HCT116 (cell line): ENCODE measurements at regions not wholly inside any gene's neighbourhood (a gene's known extent, or its start where the extent isn't known, plus 50 kb on each side); places are given as distances from the start of the nearest gene placed in this dataset.

ENCODE experiments used
- ATAC-seq: fragments of 200-7000 bp; cut with Tn5 transposase; 2 replicates; pipeline ENCODE4 v1.9.1; 2020; ENCODE audit warnings: mild to moderate bottlenecking, moderate library complexity
- BruUV-seq: library from RNA; stranded (reverse); fragments of 400-500 nt; replicated peaks from 2 replicates; lab custom pipeline; 2021; lab: Mats Ljungman, UMichigan
- CTCF ChIA-PET: fragments of 300-600 bp; sonication (Branson Sonifier 250); formaldehyde crosslinking; loops from one replicate; lab custom pipeline; 2021; ENCODE audit warnings: antibody characterized with exemption; lab: Charles Lee
- POLR2A ChIA-PET: fragments of 300-600, 350-600 bp; sonication (Branson Sonifier 250); formaldehyde crosslinking; loops from one replicate; lab custom pipeline; 2021; ENCODE audit warnings: antibody characterized with exemption; lab: Charles Lee
- RAD21 ChIA-PET, 2 experiments: fragments of 300-600 bp; sonication (Branson Sonifier 250); formaldehyde crosslinking; loops; one replicate each; lab custom pipeline; 2023; ENCODE audit warnings: low total read pairs in 2 of 2; ENCODE audit not compliant: uncharacterized antibody in 2 of 2, unreplicated experiment in 2 of 2, low non-redundant PET in 1 of 2; lab: Charles Lee
- DNase-seq: peaks from one replicate; pipeline ENCODE4 v3.0.0-alpha.2; 2010; ENCODE audit warnings: low read depth, low spot score
- H2AFZ ChIP-seq: fragments of 200-600 bp; shearing (Covaris generic), sonication (generic); 2 replicates; pipeline ENCODE4 v1.6.1; 2017; ENCODE audit warnings: low read depth, mixed run types, mixed read lengths, antibody characterized with exemption, low read length; ENCODE audit not compliant: poor library complexity, severe bottlenecking
- H3K27ac ChIP-seq: 2 replicates; pipeline ENCODE4 v1.5.1; 2012; ENCODE audit warnings: low read depth, low read length
- H3K27me3 ChIP-seq: fragments of 200-600 bp; sonication (generic); 2 replicates; pipeline ENCODE4 v1.6.1; 2016; ENCODE audit warnings: mixed run types, low read length, mixed read lengths; ENCODE audit not compliant: insufficient read depth
- H3K36me3 ChIP-seq, 2 experiments: fragments of 200-500 bp in 1 of 2; fragments of 200-600 bp in 1 of 2; sonication (Bioruptor generic) in 1 of 2; sonication (generic) in 1 of 2; 2 replicates each; pipeline versions ENCODE4 v1.5.1 to v1.6.1; 2014 to 2016; ENCODE audit warnings: low read length in 2 of 2, inconsistent platforms in 1 of 2, mixed read lengths in 1 of 2, mixed run types in 1 of 2; ENCODE audit not compliant: insufficient read depth in 2 of 2, control insufficient read depth in 1 of 2
- H3K4me1 ChIP-seq, 2 experiments: fragments of 200-600 bp in 1 of 2; sonication (generic) in 1 of 2; 2 replicates each; pipeline versions ENCODE4 v1.5.1 to v1.6.1; 2012 to 2017; ENCODE audit warnings: low read length in 2 of 2, inconsistent platforms in 1 of 2, mild to moderate bottlenecking in 1 of 2, mixed read lengths in 1 of 2, mixed run types in 1 of 2, moderate library complexity in 1 of 2; ENCODE audit not compliant: insufficient read depth in 2 of 2, control insufficient read depth in 1 of 2
- H3K4me2 ChIP-seq: fragments of 200-600 bp; sonication (generic); 2 replicates; pipeline ENCODE4 v1.6.1; 2017; ENCODE audit warnings: mixed run types, low read length, mixed read lengths
- H3K4me3 ChIP-seq, 2 experiments: fragments of 200-600 bp in 1 of 2; sonication (generic) in 1 of 2; replicated peaks in 1 of 2; 2 replicates each; pipeline ENCODE4 v1.5.1; 2011 to 2016; ENCODE audit warnings: low read length in 2 of 2, control low read depth in 1 of 2, low read depth in 1 of 2, mild to moderate bottlenecking in 1 of 2, mixed read lengths in 1 of 2, mixed run types in 1 of 2
- H3K79me2 ChIP-seq: fragments of 200-600 bp; sonication (generic); 2 replicates; pipeline ENCODE4 v1.6.1; 2017; ENCODE audit warnings: mild to moderate bottlenecking, mixed run types, low read length, moderate library complexity, mixed read lengths; ENCODE audit not compliant: insufficient read depth
- H3K9ac ChIP-seq: fragments of 200-600 bp; sonication (generic); 2 replicates; pipeline ENCODE4 v1.6.1; 2016; ENCODE audit warnings: low read length, mixed read lengths
- H3K9me2 ChIP-seq: fragments of 200-600 bp; sonication (generic), shearing (Covaris generic); 2 replicates; pipeline ENCODE4 v1.6.1; 2017; ENCODE audit warnings: mixed run types, mild to moderate bottlenecking, moderate library complexity; ENCODE audit not compliant: insufficient read depth
- H3K9me3 ChIP-seq, 2 experiments: fragments of 200-500 bp in 1 of 2; fragments of 200-600 bp in 1 of 2; sonication (Bioruptor generic) in 1 of 2; sonication (generic) in 1 of 2; 2 replicates each; pipeline ENCODE4 v1.6.1; 2014 to 2017; ENCODE audit warnings: low read length in 2 of 2, mixed read lengths in 2 of 2, inconsistent platforms in 1 of 2, low read depth in 1 of 2, mild to moderate bottlenecking in 1 of 2, mixed run types in 1 of 2, moderate library complexity in 1 of 2; ENCODE audit not compliant: control insufficient read depth in 1 of 2, insufficient read depth in 1 of 2
- H4K20me1 ChIP-seq: fragments of 200-600 bp; sonication (generic), shearing (Covaris generic); 2 replicates; pipeline ENCODE4 v1.6.1; 2017; ENCODE audit warnings: mixed run types, mild to moderate bottlenecking, moderate library complexity; ENCODE audit not compliant: insufficient read depth
- ATF3 ChIP-seq: IDR thresholded peaks from 2 replicates; pipeline ENCODE4 v1.6.1; 2012
- CBX3 ChIP-seq: IDR thresholded peaks from 2 replicates; pipeline ENCODE4 v1.6.1; 2012; ENCODE audit warnings: low read depth
- CTCF ChIP-seq, 3 experiments: fragments of 200-600 bp in 1 of 3; sonication (generic) in 1 of 3; IDR thresholded peaks in 2 of 3; conservative IDR thresholded peaks in 1 of 3; 2 replicates each; pipeline ENCODE4 v1.5.1; 2012 to 2017; ENCODE audit warnings: low read depth in 2 of 3, low read length in 2 of 3, antibody characterized with exemption in 1 of 3, borderline replicate concordance in 1 of 3, control low read depth in 1 of 3, mild to moderate bottlenecking in 1 of 3, mixed read lengths in 1 of 3, mixed run types in 1 of 3, moderate library complexity in 1 of 3; ENCODE audit not compliant: insufficient read depth in 1 of 3
- EGR1 ChIP-seq: IDR thresholded peaks from 2 replicates; pipeline ENCODE4 v1.6.1; 2012; ENCODE audit warnings: low read depth
- ELF1 ChIP-seq: IDR thresholded peaks from 2 replicates; pipeline ENCODE4 v1.6.1; 2012; ENCODE audit warnings: low read depth, borderline replicate concordance
- EZH2phosphoT487 ChIP-seq: fragments of 200-600 bp; IDR thresholded peaks from 2 replicates; pipeline ENCODE4 v1.6.1; 2018; ENCODE audit warnings: antibody characterized with exemption, borderline replicate concordance
- FOSL1 ChIP-seq: IDR thresholded peaks from 2 replicates; pipeline ENCODE4 v1.6.1; 2012; ENCODE audit warnings: low read depth
- POLR2AphosphoS5 ChIP-seq: IDR thresholded peaks from 2 replicates; pipeline ENCODE4 v1.6.1; 2011; ENCODE audit warnings: mild to moderate bottlenecking, low read depth, low read length, moderate library complexity
- RAD21 ChIP-seq: IDR thresholded peaks from 2 replicates; pipeline ENCODE4 v1.6.1; 2012; ENCODE audit warnings: low read depth, mild to moderate bottlenecking
- REST ChIP-seq: IDR thresholded peaks from 2 replicates; pipeline ENCODE4 v1.6.1; 2012; ENCODE audit warnings: low read depth
- SIN3A ChIP-seq: IDR thresholded peaks from 2 replicates; pipeline ENCODE4 v1.6.1; 2012; ENCODE audit warnings: low read depth
- SP1 ChIP-seq: IDR thresholded peaks from 2 replicates; pipeline ENCODE4 v1.6.1; 2012; ENCODE audit warnings: low read depth
- SRF ChIP-seq: IDR thresholded peaks from 2 replicates; pipeline ENCODE4 v1.6.1; 2012; ENCODE audit warnings: low read depth
- TCF7L2 ChIP-seq: IDR thresholded peaks from 2 replicates; pipeline ENCODE4 v1.7.0; 2011; ENCODE audit warnings: borderline replicate concordance, inconsistent platforms; ENCODE audit not compliant: insufficient read depth, insufficient read length; ENCODE audit errors: extremely low read depth
- YY1 ChIP-seq: IDR thresholded peaks from 2 replicates; pipeline ENCODE4 v1.6.1; 2011; ENCODE audit warnings: low read length, low read depth, moderate library complexity, mild to moderate bottlenecking; ENCODE audit not compliant: insufficient replicate concordance; ENCODE audit errors: extremely low read depth
- ZBTB33 ChIP-seq: IDR thresholded peaks from 2 replicates; pipeline ENCODE4 v1.6.1; 2011; ENCODE audit warnings: mild to moderate bottlenecking, low read length, moderate library complexity; ENCODE audit not compliant: insufficient replicate concordance; ENCODE audit errors: extremely low read depth
- ZFX ChIP-seq: fragments of 450-650 bp; IDR thresholded peaks from 2 replicates; pipeline ENCODE4 v1.6.1; 2017
- ZNF274 ChIP-seq: fragments of 200-500 bp; sonication (Bioruptor generic); IDR thresholded peaks from 2 replicates; pipeline ENCODE4 v1.6.1; 2014; ENCODE audit warnings: mild to moderate bottlenecking, low read depth, low read length, inconsistent platforms
- intact Hi-C: fragments of 100-400 bp; cut with micrococcal nuclease; formaldehyde crosslinking; loops from 2 replicates; pipeline ENCODE4 v1.10.0; 2022

GRCh38 chr10:106267591-106267990 is 896.9 kb downstream of the SORCS1 start:
- no peak overlapping the region for H3K4me3 ChIP-seq
- ChIA-PET RAD21 (no interaction called here), CTCF (no interaction called here), POLR2A (no interaction called here)
- peaks cover 0 to 23% of the 10 kb centered on the region in 2 experiments; a peak in 2 of 4 replicates for H3K9me3 ChIP-seq
- DNase-seq (no peak), ATAC-seq (no peak)
- no peaks in the 10 kb centered on the region for H3K79me2 ChIP-seq
- H3K4me1 ChIP-seq = no peaks in the 10 kb centered on the region
- H4K20me1 ChIP-seq = no peaks in the 10 kb centered on the region
- intact Hi-C loops = no loop called here
- H3K4me2 ChIP-seq = no peak overlapping the region
- H3K9me2 ChIP-seq = no peaks in the 10 kb centered on the region
- TF ChIP-seq CTCF (IDR thresholded peaks at IDR 0.05 in 2 of 3, conservative IDR thresholded peaks at IDR 0.05 in 1 of 3; ENCODE audit: borderline replicate concordance in 1 of 3, insufficient read depth in 1 of 3, low read depth in 2 of 3, low read length in 2 of 3) (no peak), FOSL1 (no peak), POLR2AphosphoS5 (no peak), EZH2phosphoT487 (no peak), ELF1 (no peak), ZBTB33 (no peak), TCF7L2 (no peak), YY1 (no peak), ZFX (no peak), SP1 (no peak), SIN3A (no peak), CBX3 (no peak), ATF3 (no peak), EGR1 (no peak), RAD21 (no peak), REST (no peak), ZNF274 (no peak), SRF (no peak)
- H3K27ac ChIP-seq = no peak overlapping the region
- H3K36me3 ChIP-seq = no peaks in the 10 kb centered on the region
- H3K27me3 ChIP-seq = no peaks in the 10 kb centered on the region
- H3K9ac ChIP-seq = no peak overlapping the region
- H2AFZ ChIP-seq = no peak overlapping the region
- BruUV-seq = no TSS peak
